OCI-LY3 (cell line): ENCODE measurements at regions not wholly inside any gene's neighbourhood (a gene's known extent, or its start where the extent isn't known, plus 50 kb on each side); places are given as distances from the start of the nearest gene placed in this dataset.

Experiments used
- H2AFZ ChIP-seq: fragments of 200-600, 300-600 bp; shearing (Covaris generic); 2 replicates; pipeline ENCODE4 v1.6.0; 2014; ENCODE audit warnings: antibody characterized with exemption, low read depth, low read length
- H3K27ac ChIP-seq: fragments of 200-600, 300-600 bp; sonication (generic); 2 replicates; pipeline ENCODE4 v1.5.1; 2014; ENCODE audit warnings: mild to moderate bottlenecking, low read length, moderate library complexity, mixed read lengths
- H3K27me3 ChIP-seq: fragments of 200-600, 300-600 bp; sonication (generic); 2 replicates; pipeline ENCODE4 v1.6.1; 2014; ENCODE audit warnings: low read depth, low read length, mixed read lengths
- H3K36me3 ChIP-seq: fragments of 200-600, 300-600 bp; sonication (generic); replicated peaks from 2 replicates; pipeline ENCODE3; 2014; ENCODE audit warnings: low read depth, low read length, mixed read lengths
- H3K4me1 ChIP-seq: fragments of 300-600, 200-600 bp; sonication (generic); 2 replicates; pipeline ENCODE4 v1.6.1; 2014; ENCODE audit warnings: low read length, mixed read lengths
- H3K4me2 ChIP-seq: fragments of 200-600, 300-600 bp; sonication (generic); 2 replicates; pipeline ENCODE4 v1.6.1; 2014; ENCODE audit warnings: low read length, mixed read lengths
- H3K4me3 ChIP-seq: fragments of 300-600, 200-600 bp; sonication (generic); 2 replicates; pipeline ENCODE4 v1.5.1; 2014; ENCODE audit warnings: antibody characterized with exemption, mild to moderate bottlenecking, low read length, moderate library complexity
- H3K79me2 ChIP-seq: fragments of 300-600, 200-600 bp; shearing (Covaris generic); 2 replicates; pipeline ENCODE4 v1.6.1; 2014; ENCODE audit warnings: mild to moderate bottlenecking, low read length, mixed read lengths
- H3K9ac ChIP-seq: fragments of 300-600, 200-600 bp; shearing (Covaris generic); 2 replicates; pipeline ENCODE4 v1.6.0; 2014; ENCODE audit warnings: mild to moderate bottlenecking, low read length, moderate library complexity
- H3K9me3 ChIP-seq: fragments of 200-600, 300-600 bp; shearing (Covaris generic); 2 replicates; pipeline ENCODE4 v1.6.1; 2014; ENCODE audit warnings: low read length, mixed read lengths; ENCODE audit not compliant: insufficient read depth
- H4K20me1 ChIP-seq: fragments of 200-600, 300-600 bp; sonication (generic); 2 replicates; pipeline ENCODE4 v1.6.1; 2016; ENCODE audit warnings: low read length, mixed read lengths; ENCODE audit not compliant: insufficient read depth
- CTCF ChIP-seq: fragments of 200-600, 300-600 bp; sonication (generic); IDR thresholded peaks from 2 replicates; pipeline ENCODE4 v1.5.1; 2014; ENCODE audit warnings: antibody characterized with exemption, low read length, low read depth
- EZH2phosphoT487 ChIP-seq: fragments of 200-600 bp; shearing (Covaris generic); IDR thresholded peaks from 2 replicates; pipeline ENCODE4 v1.6.1; 2018; ENCODE audit warnings: antibody characterized with exemption, mixed run types, low read depth

- Histone ChIP-seq H3K4me2 (no peak overlapping the region), H3K4me1 (no peaks in the 10 kb centered on the region), H3K9ac (no peak overlapping the region), H3K36me3 (peaks cover 15% of the 10 kb centered on the region), H3K4me3 (no peak overlapping the region), H3K79me2 (peaks cover 15% of the 10 kb centered on the region; the same call in 1 of the 2 replicates), H4K20me1 (peaks cover 32% of the 10 kb centered on the region), H3K27me3 (no peaks in the 10 kb centered on the region), H3K9me3 (no peaks in the 10 kb centered on the region), H2AFZ (no peak overlapping the region), H3K27ac (no peak overlapping the region)
- TF ChIP-seq EZH2phosphoT487, result no peak
- TF ChIP-seq CTCF, result no peak
These were observed 140.3 kb downstream of the CRYBB2 start for GRCh38 chr22:25359601-25360261.

- Histone ChIP-seq H3K9me3 (no peaks in the 10 kb centered on the region), H3K36me3 (peaks cover 12% of the 10 kb centered on the region), H3K4me3 (no peak overlapping the region), H3K27me3 (no peaks in the 10 kb centered on the region), H4K20me1 (peaks cover 34% of the 10 kb centered on the region), H2AFZ (no peak overlapping the region), H3K4me2 (no peak overlapping the region), H3K4me1 (no peaks in the 10 kb centered on the region), H3K9ac (no peak overlapping the region), H3K27ac (no peak overlapping the region), H3K79me2 (peaks cover 15% of the 10 kb centered on the region; the same call in 1 of the 2 replicates)
- TF ChIP-seq CTCF, result no peak
- TF ChIP-seq EZH2phosphoT487, result no peak
These were observed 141.0 kb downstream of the CRYBB2 start for GRCh38 chr22:25360411-25360810.

- no peak for TF ChIP-seq CTCF
- TF ChIP-seq EZH2phosphoT487, result no peak
- H3K4me3 ChIP-seq, result no peak overlapping the region
- no peak overlapping the region for H3K4me2 ChIP-seq
- no peak overlapping the region for H3K9ac ChIP-seq
- no peaks in the 10 kb centered on the region for H3K9me3 ChIP-seq
- H3K27ac ChIP-seq, result no peak overlapping the region
- H3K27me3 ChIP-seq, result no peaks in the 10 kb centered on the region
- H2AFZ ChIP-seq, result no peak overlapping the region
- H4K20me1 ChIP-seq, result peaks cover 36% of the 10 kb centered on the region
- peaks cover 17% of the 10 kb centered on the region; the same call in 1 of the 2 replicates for H3K79me2 ChIP-seq
- no peaks in the 10 kb centered on the region for H3K4me1 ChIP-seq
- peaks cover 11% of the 10 kb centered on the region for H3K36me3 ChIP-seq
These were observed 141.6 kb downstream of the CRYBB2 start for GRCh38 chr22:25360891-25361645.

- H3K27ac ChIP-seq, result no peak overlapping the region
- peaks cover 11% of the 10 kb centered on the region for H3K36me3 ChIP-seq
- H3K4me1 ChIP-seq, result no peaks in the 10 kb centered on the region
These were observed 142.4 kb downstream of the CRYBB2 start for GRCh38 chr22:25361899-25362214.

More at GRCh38 chr22:25361899-25362214, 142.4 kb downstream of the CRYBB2 start:
- Histone ChIP-seq H3K9me3 (no peaks in the 10 kb centered on the region), H4K20me1 (peaks cover 36% of the 10 kb centered on the region), H3K4me2 (no peak overlapping the region), H3K9ac (no peak overlapping the region), H2AFZ (no peak overlapping the region), H3K79me2 (peaks cover 23% of the 10 kb centered on the region; the same call in 1 of the 2 replicates), H3K27me3 (no peaks in the 10 kb centered on the region), H3K4me3 (no peak overlapping the region)
- TF ChIP-seq EZH2phosphoT487, result no peak
